ENCODE measurements at regions not wholly inside any gene's neighbourhood (a gene's known extent, or its start where the extent isn't known, plus 50 kb on each side); places are given as distances from the start of the nearest gene placed in this dataset.
"Not testable (repeated sequence)": the region's sequence is repeated elsewhere in the genome, so short reads cannot be mapped to it uniquely, and the experiment has no call there.

DNA sequence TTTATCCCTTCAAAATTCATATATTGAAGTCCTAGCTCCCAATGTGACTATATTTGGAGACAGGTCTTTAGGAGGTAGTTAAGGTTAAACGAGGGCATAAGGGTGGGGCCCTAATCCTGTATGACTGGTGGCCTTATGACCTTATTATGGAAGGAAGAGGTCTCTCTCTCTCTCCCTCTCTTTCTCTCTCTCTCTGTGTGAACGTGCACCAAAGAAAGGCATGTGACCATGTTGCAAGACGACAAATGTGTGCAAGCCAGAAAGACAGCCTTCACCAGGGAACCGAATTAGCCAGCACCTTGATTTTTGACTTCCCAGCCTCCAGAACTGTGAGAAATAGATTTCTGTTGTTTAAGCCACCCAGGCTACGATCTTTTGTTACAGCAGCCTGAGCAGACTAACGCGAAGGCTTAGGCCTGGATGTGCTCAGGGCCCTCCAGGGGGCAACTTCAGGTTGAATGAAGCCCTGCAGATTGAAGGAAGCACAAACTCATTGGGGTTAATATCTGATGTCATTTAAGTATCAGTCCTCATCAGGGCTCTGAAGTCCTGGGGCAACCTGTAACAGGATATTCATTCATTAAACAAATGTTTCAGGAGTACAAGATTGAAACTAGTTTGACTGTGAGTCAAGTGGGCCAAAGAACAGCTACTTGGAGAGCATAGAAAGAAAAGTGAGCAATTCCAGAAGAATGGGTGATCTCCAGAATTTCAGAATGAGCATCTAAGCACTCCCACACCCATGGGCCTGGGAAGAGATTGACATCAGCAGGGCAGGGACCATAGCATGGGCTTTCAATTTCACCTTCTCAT, 157.4 kb upstream of the TNFAIP3 start:
- Histone ChIP-seq H3K4me1 (ENCODE audit: control insufficient read depth in 1 of 2, low read depth in 2 of 2) (peaks cover 0 to 6% of the 10 kb centered on the region in 2 donors), H3K9me3 (no peaks in the 10 kb centered on the region), H3K27ac (no peak overlapping the region), H3K36me3 (no peaks in the 10 kb centered on the region), H3K4me3 (no peak overlapping the region), H3K27me3 (replicated peaks; ENCODE audit: insufficient read depth) (no peaks in the 10 kb centered on the region)
- ATAC-seq (ENCODE audit: insufficient number of reproducible peaks, low FRiP score, low read depth) = no peak
- TF ChIP-seq, protein P1, sequence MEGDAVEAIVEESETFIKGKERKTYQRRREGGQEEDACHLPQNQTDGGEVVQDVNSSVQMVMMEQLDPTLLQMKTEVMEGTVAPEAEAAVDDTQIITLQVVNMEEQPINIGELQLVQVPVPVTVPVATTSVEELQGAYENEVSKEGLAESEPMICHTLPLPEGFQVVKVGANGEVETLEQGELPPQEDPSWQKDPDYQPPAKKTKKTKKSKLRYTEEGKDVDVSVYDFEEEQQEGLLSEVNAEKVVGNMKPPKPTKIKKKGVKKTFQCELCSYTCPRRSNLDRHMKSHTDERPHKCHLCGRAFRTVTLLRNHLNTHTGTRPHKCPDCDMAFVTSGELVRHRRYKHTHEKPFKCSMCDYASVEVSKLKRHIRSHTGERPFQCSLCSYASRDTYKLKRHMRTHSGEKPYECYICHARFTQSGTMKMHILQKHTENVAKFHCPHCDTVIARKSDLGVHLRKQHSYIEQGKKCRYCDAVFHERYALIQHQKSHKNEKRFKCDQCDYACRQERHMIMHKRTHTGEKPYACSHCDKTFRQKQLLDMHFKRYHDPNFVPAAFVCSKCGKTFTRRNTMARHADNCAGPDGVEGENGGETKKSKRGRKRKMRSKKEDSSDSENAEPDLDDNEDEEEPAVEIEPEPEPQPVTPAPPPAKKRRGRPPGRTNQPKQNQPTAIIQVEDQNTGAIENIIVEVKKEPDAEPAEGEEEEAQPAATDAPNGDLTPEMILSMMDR (IDR thresholded peaks at IDR 0.05) = no peak
- no peak for DNase-seq (ENCODE audit: low spot score)

DNA sequence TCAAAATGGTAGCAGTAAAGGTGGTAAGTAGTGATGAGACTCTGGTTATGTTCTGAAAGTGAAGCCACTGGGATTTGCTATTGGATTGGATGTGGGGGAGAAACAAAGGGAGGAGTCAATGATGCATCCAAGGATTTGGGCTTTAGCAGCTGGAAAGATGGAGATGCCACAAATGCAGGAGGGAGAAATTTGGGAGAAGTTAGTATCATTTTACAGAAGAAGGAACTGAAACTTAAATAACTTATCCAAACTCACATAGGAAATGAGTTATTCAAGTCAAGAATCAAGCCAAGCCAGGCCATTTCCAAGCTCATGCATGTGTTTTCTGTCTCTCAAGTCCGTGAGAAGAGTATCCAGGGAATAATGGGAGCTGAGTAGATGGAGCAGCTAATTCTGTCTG, 155.1 kb upstream of the TNFAIP3 start:
- H3K27me3 ChIP-seq (replicated peaks; ENCODE audit: insufficient read depth) = no peaks in the 10 kb centered on the region
- peaks cover 0 to 6% of the 10 kb centered on the region in 2 donors for H3K4me1 ChIP-seq (ENCODE audit: control insufficient read depth in 1 of 2, low read depth in 2 of 2)
- no peaks in the 10 kb centered on the region for H3K36me3 ChIP-seq
- ATAC-seq (ENCODE audit: insufficient number of reproducible peaks, low FRiP score, low read depth) (no peak), DNase-seq (ENCODE audit: low spot score) (no peak)
- TF ChIP-seq, protein P1 (IDR thresholded peaks at IDR 0.05) = no peak
- no peak overlapping the region for H3K27ac ChIP-seq
- H3K9me3 ChIP-seq = no peaks in the 10 kb centered on the region
- H3K4me3 ChIP-seq = no peak overlapping the region

DNA sequence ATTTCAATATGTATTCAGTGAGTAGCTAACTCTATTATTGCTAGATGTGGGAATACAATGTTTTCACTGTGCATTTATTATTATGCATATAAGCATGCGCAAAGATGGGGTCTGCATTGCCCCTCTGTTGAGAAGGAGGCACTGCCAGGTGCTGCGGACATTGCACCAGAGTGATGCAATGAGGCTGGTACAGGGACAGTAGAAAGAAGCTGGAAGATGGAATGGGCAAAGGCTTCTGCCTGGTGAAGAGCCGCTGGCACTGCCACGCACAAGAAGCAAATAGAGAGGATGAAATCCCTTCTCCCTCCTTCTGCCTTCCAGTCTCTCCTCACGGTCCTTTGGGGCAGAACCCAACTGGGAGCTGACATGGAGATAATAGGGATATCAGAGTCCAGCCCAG, 154.5 kb upstream of the TNFAIP3 start:
- no peak overlapping the region for H3K27ac ChIP-seq
- H3K4me1 ChIP-seq (ENCODE audit: control insufficient read depth in 1 of 2, low read depth in 2 of 2) = peaks cover 0 to 6% of the 10 kb centered on the region in 2 donors
- no peaks in the 10 kb centered on the region for H3K9me3 ChIP-seq
- H3K27me3 ChIP-seq (replicated peaks; ENCODE audit: insufficient read depth) = no peaks in the 10 kb centered on the region
- TF ChIP-seq, protein P1 (IDR thresholded peaks at IDR 0.05) = no peak
- DNase-seq (ENCODE audit: low spot score) (no peak), ATAC-seq (ENCODE audit: insufficient number of reproducible peaks, low FRiP score, low read depth) (no peak)
- no peak overlapping the region for H3K4me3 ChIP-seq
- H3K36me3 ChIP-seq = no peaks in the 10 kb centered on the region

GRCh38 chr6:137715589-137716045, 151.4 kb upstream of the TNFAIP3 start:
- H3K27me3 ChIP-seq (replicated peaks; ENCODE audit: insufficient read depth) = no peaks in the 10 kb centered on the region
- no peak for ATAC-seq (ENCODE audit: insufficient number of reproducible peaks, low FRiP score, low read depth)
- TF ChIP-seq, protein P1 (IDR thresholded peaks at IDR 0.05) = no peak
- H3K4me1 ChIP-seq (ENCODE audit: control insufficient read depth in 1 of 2, low read depth in 2 of 2) = no peaks in the 10 kb centered on the region
- H3K9me3 ChIP-seq = no peaks in the 10 kb centered on the region
- no peak overlapping the region for H3K4me3 ChIP-seq
- no peak overlapping the region for H3K27ac ChIP-seq
- H3K36me3 ChIP-seq = no peaks in the 10 kb centered on the region
- DNase-seq (ENCODE audit: low spot score) = no peak

GRCh38 chr6:137717074-137718073, 149.7 kb upstream of the TNFAIP3 start:
- ATAC-seq (ENCODE audit: insufficient number of reproducible peaks, low FRiP score, low read depth) (no peak), DNase-seq (ENCODE audit: low spot score) (no peak)
- no peaks in the 10 kb centered on the region for H3K9me3 ChIP-seq
- no peak overlapping the region for H3K27ac ChIP-seq
- H3K36me3 ChIP-seq = no peaks in the 10 kb centered on the region
- no peaks in the 10 kb centered on the region for H3K4me1 ChIP-seq (ENCODE audit: control insufficient read depth in 1 of 2, low read depth in 2 of 2)
- H3K27me3 ChIP-seq (replicated peaks; ENCODE audit: insufficient read depth) = no peaks in the 10 kb centered on the region
- TF ChIP-seq, protein P1 (IDR thresholded peaks at IDR 0.05) = no peak
- no peak overlapping the region for H3K4me3 ChIP-seq

GRCh38 chr6:137718903-137719302, 148.2 kb upstream of the TNFAIP3 start:
- not testable (repeated sequence) for H3K27ac ChIP-seq; H3K4me1 ChIP-seq (ENCODE audit: control insufficient read depth in 1 of 2, low read depth in 2 of 2); H3K36me3 ChIP-seq; DNase-seq (ENCODE audit: low spot score); H3K27me3 ChIP-seq (replicated peaks; ENCODE audit: insufficient read depth); ATAC-seq (ENCODE audit: insufficient number of reproducible peaks, low FRiP score, low read depth); H3K4me3 ChIP-seq; H3K9me3 ChIP-seq

Measured in thoracic aorta (tissue), 2 donors.